ENCODE measurements at regions not wholly inside any gene's neighbourhood (a gene's known extent, or its start where the extent isn't known, plus 50 kb on each side); places are given as distances from the start of the nearest gene placed in this dataset.
"Not testable (repeated sequence)": the region's sequence is repeated elsewhere in the genome, so short reads cannot be mapped to it uniquely, and the experiment has no call there.

GRCh38 chr10:129059977-129060376, 407.1 kb upstream of the MGMT start:
- no peak overlapping the region for H3K27ac Mint-ChIP-seq (ENCODE audit: unreplicated experiment)
- DNase-seq, result no peak
- no peak for TF ChIP-seq CTCF (IDR thresholded peaks at IDR 0.05; ENCODE audit: partially characterized antibody, unreplicated experiment)
- H3K27me3 Mint-ChIP-seq (ENCODE audit: unreplicated experiment), result peaks cover 6% of the 10 kb centered on the region
- H3K36me3 Mint-ChIP-seq (ENCODE audit: unreplicated experiment), result no peaks in the 10 kb centered on the region
- H3K4me3 Mint-ChIP-seq (ENCODE audit: unreplicated experiment), result no peak overlapping the region
- H3K4me1 Mint-ChIP-seq (ENCODE audit: low read depth, unreplicated experiment), result peaks cover 10% of the 10 kb centered on the region
- peaks cover 2% of the 10 kb centered on the region for H3K9me3 Mint-ChIP-seq (ENCODE audit: unreplicated experiment)

- Mint-ChIP-seq H3K36me3 (ENCODE audit: unreplicated experiment) (no peaks in the 10 kb centered on the region), H3K4me1 (ENCODE audit: low read depth, unreplicated experiment) (no peaks in the 10 kb centered on the region), H3K27me3 (ENCODE audit: unreplicated experiment) (peaks cover 2% of the 10 kb centered on the region), H3K4me3 (ENCODE audit: unreplicated experiment) (no peak overlapping the region), H3K9me3 (ENCODE audit: unreplicated experiment) (peaks cover 2% of the 10 kb centered on the region), H3K27ac (ENCODE audit: unreplicated experiment) (no peak overlapping the region)
- no peak for TF ChIP-seq CTCF (IDR thresholded peaks at IDR 0.05; ENCODE audit: partially characterized antibody, unreplicated experiment)
- DNase-seq, result no peak
Measured at GRCh38 chr10:129063212-129063611, 403.8 kb upstream of the MGMT start.

GRCh38 chr10:129063877-129064276, 403.2 kb upstream of the MGMT start:
- H3K36me3 Mint-ChIP-seq (ENCODE audit: unreplicated experiment), result no peaks in the 10 kb centered on the region
- peaks cover 2% of the 10 kb centered on the region for H3K9me3 Mint-ChIP-seq (ENCODE audit: unreplicated experiment)

GRCh38 chr10:129066529-129066928, 400.5 kb upstream of the MGMT start:
- H3K4me1 Mint-ChIP-seq (ENCODE audit: low read depth, unreplicated experiment); H3K27ac Mint-ChIP-seq (ENCODE audit: unreplicated experiment); H3K27me3 Mint-ChIP-seq (ENCODE audit: unreplicated experiment); H3K36me3 Mint-ChIP-seq (ENCODE audit: unreplicated experiment); DNase-seq; H3K9me3 Mint-ChIP-seq (ENCODE audit: unreplicated experiment); H3K4me3 Mint-ChIP-seq (ENCODE audit: unreplicated experiment): not testable (repeated sequence)

More at GRCh38 chr10:129063877-129064276, 403.2 kb upstream of the MGMT start:
- Mint-ChIP-seq H3K4me1 (ENCODE audit: low read depth, unreplicated experiment) (no peaks in the 10 kb centered on the region), H3K4me3 (ENCODE audit: unreplicated experiment) (no peak overlapping the region), H3K27me3 (ENCODE audit: unreplicated experiment) (peaks cover 2% of the 10 kb centered on the region), H3K27ac (ENCODE audit: unreplicated experiment) (no peak overlapping the region)
- TF ChIP-seq CTCF (IDR thresholded peaks at IDR 0.05; ENCODE audit: partially characterized antibody, unreplicated experiment), result no peak
- DNase-seq, result no peak

- not testable (repeated sequence) for H3K4me3 Mint-ChIP-seq (ENCODE audit: unreplicated experiment); DNase-seq; H3K4me1 Mint-ChIP-seq (ENCODE audit: low read depth, unreplicated experiment); H3K27me3 Mint-ChIP-seq (ENCODE audit: unreplicated experiment); H3K36me3 Mint-ChIP-seq (ENCODE audit: unreplicated experiment); H3K27ac Mint-ChIP-seq (ENCODE audit: unreplicated experiment); H3K9me3 Mint-ChIP-seq (ENCODE audit: unreplicated experiment)
Measured at GRCh38 chr10:129071411-129071810, 395.6 kb upstream of the MGMT start.

- Mint-ChIP-seq H3K4me3 (ENCODE audit: unreplicated experiment) (no peak overlapping the region), H3K4me1 (ENCODE audit: low read depth, unreplicated experiment) (peaks cover 7% of the 10 kb centered on the region), H3K36me3 (ENCODE audit: unreplicated experiment) (peaks cover 5% of the 10 kb centered on the region), H3K9me3 (ENCODE audit: unreplicated experiment) (no peaks in the 10 kb centered on the region), H3K27ac (ENCODE audit: unreplicated experiment) (no peak overlapping the region), H3K27me3 (ENCODE audit: unreplicated experiment) (peaks cover 2% of the 10 kb centered on the region)
- TF ChIP-seq CTCF (IDR thresholded peaks at IDR 0.05; ENCODE audit: partially characterized antibody, unreplicated experiment), result no peak
- no peak for DNase-seq
Measured at GRCh38 chr10:129074939-129075338, 392.1 kb upstream of the MGMT start.
